ENCODE measurements at regions not wholly inside any gene's neighbourhood (a gene's known extent, or its start where the extent isn't known, plus 50 kb on each side); places are given as distances from the start of the nearest gene placed in this dataset.

- TF ChIP-seq, protein P1, sequence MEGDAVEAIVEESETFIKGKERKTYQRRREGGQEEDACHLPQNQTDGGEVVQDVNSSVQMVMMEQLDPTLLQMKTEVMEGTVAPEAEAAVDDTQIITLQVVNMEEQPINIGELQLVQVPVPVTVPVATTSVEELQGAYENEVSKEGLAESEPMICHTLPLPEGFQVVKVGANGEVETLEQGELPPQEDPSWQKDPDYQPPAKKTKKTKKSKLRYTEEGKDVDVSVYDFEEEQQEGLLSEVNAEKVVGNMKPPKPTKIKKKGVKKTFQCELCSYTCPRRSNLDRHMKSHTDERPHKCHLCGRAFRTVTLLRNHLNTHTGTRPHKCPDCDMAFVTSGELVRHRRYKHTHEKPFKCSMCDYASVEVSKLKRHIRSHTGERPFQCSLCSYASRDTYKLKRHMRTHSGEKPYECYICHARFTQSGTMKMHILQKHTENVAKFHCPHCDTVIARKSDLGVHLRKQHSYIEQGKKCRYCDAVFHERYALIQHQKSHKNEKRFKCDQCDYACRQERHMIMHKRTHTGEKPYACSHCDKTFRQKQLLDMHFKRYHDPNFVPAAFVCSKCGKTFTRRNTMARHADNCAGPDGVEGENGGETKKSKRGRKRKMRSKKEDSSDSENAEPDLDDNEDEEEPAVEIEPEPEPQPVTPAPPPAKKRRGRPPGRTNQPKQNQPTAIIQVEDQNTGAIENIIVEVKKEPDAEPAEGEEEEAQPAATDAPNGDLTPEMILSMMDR (IDR thresholded peaks at IDR 0.05 in 2 of 3, conservative IDR thresholded peaks at IDR 0.05 in 1 of 3; ENCODE audit: borderline replicate concordance in 1 of 3, insufficient read depth in 1 of 3, low read depth in 2 of 3, low read length in 2 of 3) = no peak
- TF ChIP-seq POLR2A (IDR thresholded peaks at IDR 0.05; ENCODE audit: borderline replicate concordance, extremely low read depth, insufficient read depth, insufficient read length) (no peak), POLR2AphosphoS5 (IDR thresholded peaks at IDR 0.05; ENCODE audit: low read depth, low read length) (no peak), ZBTB33 (IDR thresholded peaks at IDR 0.05; ENCODE audit: extremely low read depth, insufficient replicate concordance, low read length) (no peak), REST (IDR thresholded peaks at IDR 0.05; ENCODE audit: low read depth) (no peak), SP1 (IDR thresholded peaks at IDR 0.05; ENCODE audit: low read depth) (no peak), YY1 (IDR thresholded peaks at IDR 0.05; ENCODE audit: extremely low read depth, insufficient replicate concordance, low read depth, low read length) (no peak)
Observed at GRCh38 chr4:95957054-95957453, 117.2 kb downstream of the PDHA2 start.
